ENCODE measurements at regions not wholly inside any gene's neighbourhood (a gene's known extent, or its start where the extent isn't known, plus 50 kb on each side); places are given as distances from the start of the nearest gene placed in this dataset.

DNA sequence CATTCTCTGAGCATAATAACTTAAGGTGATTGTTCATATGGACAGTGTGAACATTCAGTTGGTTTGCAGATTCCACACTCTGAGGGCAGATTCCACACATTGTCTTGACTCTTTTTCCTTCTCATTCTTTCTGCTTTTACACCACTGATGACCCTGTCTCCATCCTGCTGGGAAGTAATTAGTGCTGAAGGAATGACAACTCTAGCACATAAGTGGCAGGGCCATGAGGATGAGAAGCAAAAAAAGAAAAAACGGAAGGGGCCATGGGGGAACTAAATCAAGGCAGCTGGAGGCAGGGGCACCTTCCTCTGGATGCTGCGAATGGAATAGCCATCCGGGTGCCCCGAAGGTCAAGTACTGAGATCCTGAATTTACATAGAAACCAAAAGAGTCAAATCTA lies 944.0 kb downstream of the KCNJ2 start:
- TF ChIP-seq POLR2AphosphoS5 (IDR thresholded peaks at IDR 0.05; ENCODE audit: low read depth, low read length), result no peak
- no peak for TF ChIP-seq TAF1 (IDR thresholded peaks at IDR 0.05; ENCODE audit: borderline replicate concordance, low read depth, low read length)
- no peak for TF ChIP-seq POLR2A (IDR thresholded peaks at IDR 0.05; ENCODE audit: low read depth, low read length)
- FAIRE-seq (no peak), DNase-seq (ENCODE audit: insufficient read length) (no peak)

GRCh38 chr17:71114911-71115668 lies 945.8 kb downstream of the KCNJ2 start:
- FAIRE-seq, result no peak
- DNase-seq (ENCODE audit: insufficient read length), result no peak
- TF ChIP-seq POLR2AphosphoS5 (IDR thresholded peaks at IDR 0.05; ENCODE audit: low read depth, low read length) (no peak), TAF1 (IDR thresholded peaks at IDR 0.05; ENCODE audit: borderline replicate concordance, low read depth, low read length) (no peak), POLR2A (IDR thresholded peaks at IDR 0.05; ENCODE audit: low read depth, low read length) (no peak)

DNA sequence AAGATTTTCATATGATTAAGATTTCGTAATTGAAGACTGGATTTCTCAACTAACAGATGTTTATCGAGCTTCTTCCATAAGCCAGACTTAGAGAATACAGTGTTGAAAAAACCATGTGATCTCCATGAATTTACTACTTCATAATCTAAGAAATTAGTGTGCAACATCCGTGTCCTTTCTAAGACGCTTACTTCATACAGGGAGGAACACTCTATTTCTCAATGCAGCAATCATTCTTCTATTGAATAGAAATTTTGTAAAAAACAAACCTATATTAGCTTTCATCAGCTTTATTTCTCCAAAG lies 946.3 kb downstream of the KCNJ2 start:
- FAIRE-seq, result no peak
- TF ChIP-seq TAF1 (IDR thresholded peaks at IDR 0.05; ENCODE audit: borderline replicate concordance, low read depth, low read length) (no peak), POLR2AphosphoS5 (IDR thresholded peaks at IDR 0.05; ENCODE audit: low read depth, low read length) (no peak), POLR2A (IDR thresholded peaks at IDR 0.05; ENCODE audit: low read depth, low read length) (no peak)
- DNase-seq (ENCODE audit: insufficient read length), result no peak

- no peak for TF ChIP-seq POLR2AphosphoS5 (IDR thresholded peaks at IDR 0.05; ENCODE audit: low read depth, low read length)
- TF ChIP-seq TAF1 (IDR thresholded peaks at IDR 0.05; ENCODE audit: borderline replicate concordance, low read depth, low read length), result no peak
- TF ChIP-seq POLR2A (IDR thresholded peaks at IDR 0.05; ENCODE audit: low read depth, low read length), result no peak
Observed at GRCh38 chr17:71117466-71117865, 948.1 kb downstream of the KCNJ2 start.

DNA sequence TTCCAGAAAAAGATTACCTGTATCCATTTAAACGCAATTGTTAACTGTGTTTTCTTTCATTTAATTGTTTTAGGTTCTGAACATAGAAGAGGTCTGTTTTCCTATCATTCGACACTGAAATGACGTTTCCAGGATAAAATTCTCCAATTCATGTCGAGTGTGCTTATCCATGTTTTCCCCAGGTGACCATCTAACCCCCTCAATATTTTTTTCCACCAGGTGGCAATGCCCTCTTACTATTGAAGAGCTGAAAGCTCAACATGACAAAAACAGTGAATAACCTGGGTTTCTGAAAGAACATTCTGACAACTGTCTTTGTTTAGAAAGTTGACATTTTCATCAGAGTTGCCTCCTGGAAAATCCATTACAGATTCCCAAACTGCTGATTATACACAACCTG lies 948.7 kb downstream of the KCNJ2 start:
- FAIRE-seq (no peak), DNase-seq (ENCODE audit: insufficient read length) (no peak)
- TF ChIP-seq POLR2AphosphoS5 (IDR thresholded peaks at IDR 0.05; ENCODE audit: low read depth, low read length) (no peak), POLR2A (IDR thresholded peaks at IDR 0.05; ENCODE audit: low read depth, low read length) (no peak), TAF1 (IDR thresholded peaks at IDR 0.05; ENCODE audit: borderline replicate concordance, low read depth, low read length) (no peak)

More at GRCh38 chr17:71117466-71117865, 948.1 kb downstream of the KCNJ2 start:
- FAIRE-seq, result no peak
- DNase-seq (ENCODE audit: insufficient read length), result no peak

- FAIRE-seq, result no peak
- no peak for DNase-seq (ENCODE audit: insufficient read length)
- TF ChIP-seq TAF1 (IDR thresholded peaks at IDR 0.05; ENCODE audit: borderline replicate concordance, low read depth, low read length) (no peak), POLR2A (IDR thresholded peaks at IDR 0.05; ENCODE audit: low read depth, low read length) (no peak), POLR2AphosphoS5 (IDR thresholded peaks at IDR 0.05; ENCODE audit: low read depth, low read length) (no peak)
Observed at GRCh38 chr17:71127416-71127815, 958.1 kb downstream of the KCNJ2 start.

DNA sequence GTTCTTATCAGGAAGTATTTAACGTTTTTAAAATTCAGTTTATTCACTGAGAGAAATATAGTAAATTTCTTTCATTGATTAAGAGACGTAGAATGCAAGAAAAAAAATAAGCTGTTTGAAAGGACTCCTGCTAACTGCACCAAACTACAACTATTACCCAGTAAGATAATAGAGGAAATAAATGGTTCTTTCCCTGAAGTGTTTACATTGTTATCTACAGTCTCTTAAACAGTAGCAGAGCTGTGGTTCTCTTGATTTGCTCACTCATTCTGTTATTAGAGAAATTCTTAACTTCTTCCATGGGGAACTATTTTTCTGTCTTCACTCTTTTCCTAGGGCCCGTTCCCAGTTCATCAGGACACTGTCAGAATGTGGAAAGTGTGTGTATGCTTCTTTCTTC lies 973.0 kb downstream of the KCNJ2 start:
- FAIRE-seq (no peak), DNase-seq (ENCODE audit: insufficient read length) (no peak)
- TF ChIP-seq POLR2A (IDR thresholded peaks at IDR 0.05; ENCODE audit: low read depth, low read length) (no peak), POLR2AphosphoS5 (IDR thresholded peaks at IDR 0.05; ENCODE audit: low read depth, low read length) (no peak), TAF1 (IDR thresholded peaks at IDR 0.05; ENCODE audit: borderline replicate concordance, low read depth, low read length) (no peak)

- no peak for TF ChIP-seq POLR2AphosphoS5 (IDR thresholded peaks at IDR 0.05; ENCODE audit: low read depth, low read length)
- TF ChIP-seq TAF1 (IDR thresholded peaks at IDR 0.05; ENCODE audit: borderline replicate concordance, low read depth, low read length), result no peak
- TF ChIP-seq POLR2A (IDR thresholded peaks at IDR 0.05; ENCODE audit: low read depth, low read length), result no peak
- DNase-seq (ENCODE audit: insufficient read length) (no peak), FAIRE-seq (no peak)
Observed at GRCh38 chr17:71145486-71145885, 975.3 kb upstream of the SOX9 start.

- FAIRE-seq (no peak), DNase-seq (ENCODE audit: insufficient read length) (no peak)
- no peak for TF ChIP-seq POLR2A (IDR thresholded peaks at IDR 0.05; ENCODE audit: low read depth, low read length)
- no peak for TF ChIP-seq TAF1 (IDR thresholded peaks at IDR 0.05; ENCODE audit: borderline replicate concordance, low read depth, low read length)
- TF ChIP-seq POLR2AphosphoS5 (IDR thresholded peaks at IDR 0.05; ENCODE audit: low read depth, low read length), result no peak
Observed at GRCh38 chr17:71147906-71148305, 972.9 kb upstream of the SOX9 start.

DNA sequence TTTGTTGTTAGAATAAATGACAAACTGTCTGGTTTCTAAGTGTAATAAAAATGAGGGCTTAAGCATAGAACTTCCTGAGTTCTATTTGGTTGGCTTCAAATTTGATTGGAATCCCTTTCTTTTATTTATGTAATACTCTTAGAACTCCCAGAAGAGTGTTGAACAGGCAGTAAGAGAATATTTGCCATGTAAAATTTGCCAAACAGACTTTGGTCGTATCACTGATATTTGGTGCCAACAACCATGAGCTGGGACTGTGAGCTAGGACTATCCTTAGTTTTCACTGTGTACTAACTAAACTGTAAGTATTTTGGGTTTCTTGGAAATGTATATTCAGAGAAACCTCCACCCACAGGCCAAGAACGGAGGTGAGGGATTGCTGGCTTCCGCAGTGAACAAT lies 971.2 kb upstream of the SOX9 start:
- TF ChIP-seq POLR2A (IDR thresholded peaks at IDR 0.05; ENCODE audit: low read depth, low read length) (no peak), POLR2AphosphoS5 (IDR thresholded peaks at IDR 0.05; ENCODE audit: low read depth, low read length) (no peak), TAF1 (IDR thresholded peaks at IDR 0.05; ENCODE audit: borderline replicate concordance, low read depth, low read length) (no peak)
- DNase-seq (ENCODE audit: insufficient read length), result no peak
- no peak for FAIRE-seq

DNA sequence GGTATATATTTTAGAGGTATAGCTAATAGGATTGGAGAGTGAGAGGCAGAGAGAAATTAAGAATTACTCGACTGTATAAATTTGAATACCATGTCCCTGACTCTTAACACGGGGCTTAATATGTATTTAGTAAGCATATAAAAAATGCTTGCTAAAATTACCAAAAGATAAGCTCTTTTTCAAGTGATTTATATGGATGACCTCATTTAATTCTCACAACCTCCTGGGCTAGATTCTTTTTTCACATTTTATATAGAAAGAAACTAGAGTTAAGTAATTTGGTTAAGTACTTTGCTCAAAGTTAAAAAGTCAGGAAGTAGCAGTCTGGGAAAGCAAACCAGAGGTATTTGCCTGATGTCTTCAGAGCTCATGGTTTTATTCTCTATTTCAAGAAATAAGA lies 963.5 kb upstream of the SOX9 start:
- FAIRE-seq (no peak), DNase-seq (ENCODE audit: insufficient read length) (no peak)
- TF ChIP-seq POLR2AphosphoS5 (IDR thresholded peaks at IDR 0.05; ENCODE audit: low read depth, low read length), result no peak
- no peak for TF ChIP-seq TAF1 (IDR thresholded peaks at IDR 0.05; ENCODE audit: borderline replicate concordance, low read depth, low read length)
- no peak for TF ChIP-seq POLR2A (IDR thresholded peaks at IDR 0.05; ENCODE audit: low read depth, low read length)

GRCh38 chr17:71158437-71158836 lies 962.4 kb upstream of the SOX9 start:
- DNase-seq (ENCODE audit: insufficient read length) (no peak), FAIRE-seq (no peak)
- TF ChIP-seq POLR2AphosphoS5 (IDR thresholded peaks at IDR 0.05; ENCODE audit: low read depth, low read length), result no peak
- TF ChIP-seq TAF1 (IDR thresholded peaks at IDR 0.05; ENCODE audit: borderline replicate concordance, low read depth, low read length), result no peak
- TF ChIP-seq POLR2A (IDR thresholded peaks at IDR 0.05; ENCODE audit: low read depth, low read length), result no peak
